ENCODE measurements at regions not wholly inside any gene's neighbourhood (a gene's known extent, or its start where the extent isn't known, plus 50 kb on each side); places are given as distances from the start of the nearest gene placed in this dataset.
"Not testable (repeated sequence)": the region's sequence is repeated elsewhere in the genome, so short reads cannot be mapped to it uniquely, and the experiment has no call there.

- H3K4me2 ChIP-seq = no peak overlapping the region
- no peaks in the 10 kb centered on the region for H3K36me3 ChIP-seq
- H3K27ac ChIP-seq = no peak overlapping the region
These were observed 283.0 kb upstream of the VSTM2A start for GRCh38 chr7:54259185-54259584.

GRCh38 chr7:54260941-54261371 lies 281.2 kb upstream of the VSTM2A start:
- H3K4me1 ChIP-seq = no peaks in the 10 kb centered on the region
- H3K27ac ChIP-seq = no peak overlapping the region
- no peaks in the 10 kb centered on the region for H4K20me1 ChIP-seq
- H3K27me3 ChIP-seq = no peaks in the 10 kb centered on the region
- no peaks in the 10 kb centered on the region for H3K9me3 ChIP-seq
- TF ChIP-seq Cebpa-rat (IDR thresholded peaks at IDR 0.05) = no peak
- H3K4me3 ChIP-seq = no peak overlapping the region
- no peak overlapping the region for H3K9ac ChIP-seq
- no peak overlapping the region for H3K4me2 ChIP-seq
- H3K36me3 ChIP-seq = no peaks in the 10 kb centered on the region

More at GRCh38 chr7:54259185-54259584, 283.0 kb upstream of the VSTM2A start:
- no peaks in the 10 kb centered on the region for H3K27me3 ChIP-seq
- no peak overlapping the region for H3K9ac ChIP-seq
- H4K20me1 ChIP-seq = no peaks in the 10 kb centered on the region
- TF ChIP-seq Cebpa-rat (IDR thresholded peaks at IDR 0.05) = no peak
- no peaks in the 10 kb centered on the region for H3K4me1 ChIP-seq
- H3K4me3 ChIP-seq = no peak overlapping the region
- H3K9me3 ChIP-seq = no peaks in the 10 kb centered on the region

- H3K9me3 ChIP-seq = peaks cover 6% of the 10 kb centered on the region; the same call in 1 of the 2 replicates
- no peak for TF ChIP-seq Cebpa-rat (IDR thresholded peaks at IDR 0.05)
- H4K20me1 ChIP-seq = no peaks in the 10 kb centered on the region
- no peak overlapping the region for H3K9ac ChIP-seq
- H3K27me3 ChIP-seq = no peaks in the 10 kb centered on the region
- H3K4me2 ChIP-seq = no peak overlapping the region
- no peaks in the 10 kb centered on the region for H3K36me3 ChIP-seq
- no peak overlapping the region for H3K27ac ChIP-seq
- no peaks in the 10 kb centered on the region for H3K4me1 ChIP-seq
- H3K4me3 ChIP-seq = no peak overlapping the region
These were observed 263.3 kb upstream of the VSTM2A start for GRCh38 chr7:54278847-54279246.

- Histone ChIP-seq H3K4me2 (no peak overlapping the region), H3K27ac (no peak overlapping the region), H3K4me3 (no peak overlapping the region), H4K20me1 (no peaks in the 10 kb centered on the region), H3K9me3 (peaks cover 6% of the 10 kb centered on the region), H3K27me3 (no peaks in the 10 kb centered on the region), H3K4me1 (no peaks in the 10 kb centered on the region), H3K36me3 (no peaks in the 10 kb centered on the region), H3K9ac (no peak overlapping the region)
- TF ChIP-seq Cebpa-rat (IDR thresholded peaks at IDR 0.05) = no peak
These were observed 249.8 kb upstream of the VSTM2A start for GRCh38 chr7:54292171-54292925.

- Histone ChIP-seq H3K4me3 (no peak overlapping the region), H3K27me3 (no peaks in the 10 kb centered on the region), H3K27ac (no peak overlapping the region), H3K36me3 (no peaks in the 10 kb centered on the region), H3K4me1 (no peaks in the 10 kb centered on the region), H4K20me1 (no peaks in the 10 kb centered on the region), H3K9me3 (no peaks in the 10 kb centered on the region), H3K4me2 (no peak overlapping the region), H3K9ac (no peak overlapping the region)
- TF ChIP-seq Cebpa-rat (IDR thresholded peaks at IDR 0.05) = no peak
These were observed 242.7 kb upstream of the VSTM2A start for GRCh38 chr7:54299426-54299825.

GRCh38 chr7:54315955-54316354 lies 226.2 kb upstream of the VSTM2A start:
- H3K36me3 ChIP-seq, H4K20me1 ChIP-seq, H3K27ac ChIP-seq, H3K4me1 ChIP-seq, H3K27me3 ChIP-seq, H3K4me3 ChIP-seq, H3K9ac ChIP-seq, H3K4me2 ChIP-seq, H3K9me3 ChIP-seq: not testable (repeated sequence)

GRCh38 chr7:54326592-54327167 lies 215.5 kb upstream of the VSTM2A start:
- no peak overlapping the region for H3K4me3 ChIP-seq
- 0 out of 2 replicates have a peak, but pooled peaks cover 4% of the 10 kb centered on the region for H3K9me3 ChIP-seq
- H3K36me3 ChIP-seq = no peaks in the 10 kb centered on the region
- H3K27ac ChIP-seq = no peak overlapping the region
- no peak overlapping the region for H3K9ac ChIP-seq
- no peak overlapping the region for H3K4me2 ChIP-seq
- H3K4me1 ChIP-seq = no peaks in the 10 kb centered on the region
- no peak for TF ChIP-seq Cebpa-rat (IDR thresholded peaks at IDR 0.05)
- H3K27me3 ChIP-seq = no peaks in the 10 kb centered on the region
- no peaks in the 10 kb centered on the region for H4K20me1 ChIP-seq

GRCh38 chr7:54330216-54330800 lies 211.9 kb upstream of the VSTM2A start:
- H3K9me3 ChIP-seq = no peaks in the 10 kb centered on the region
- no peak for TF ChIP-seq Cebpa-rat (IDR thresholded peaks at IDR 0.05)

GRCh38 chr7:54331311-54331710 lies 210.9 kb upstream of the VSTM2A start:
- Histone ChIP-seq H3K27me3 (no peaks in the 10 kb centered on the region), H4K20me1 (no peaks in the 10 kb centered on the region), H3K9me3 (no peaks in the 10 kb centered on the region), H3K27ac (no peak overlapping the region), H3K4me2 (no peak overlapping the region), H3K36me3 (no peaks in the 10 kb centered on the region), H3K4me3 (no peak overlapping the region), H3K9ac (no peak overlapping the region), H3K4me1 (no peaks in the 10 kb centered on the region)
- TF ChIP-seq Cebpa-rat (IDR thresholded peaks at IDR 0.05) = no peak

More at GRCh38 chr7:54330216-54330800, 211.9 kb upstream of the VSTM2A start:
- Histone ChIP-seq H3K9ac (no peak overlapping the region), H3K36me3 (no peaks in the 10 kb centered on the region), H3K27me3 (no peaks in the 10 kb centered on the region), H3K27ac (no peak overlapping the region), H3K4me1 (no peaks in the 10 kb centered on the region), H4K20me1 (no peaks in the 10 kb centered on the region), H3K4me2 (no peak overlapping the region), H3K4me3 (no peak overlapping the region)

- Histone ChIP-seq H3K27ac (no peak overlapping the region), H4K20me1 (no peaks in the 10 kb centered on the region), H3K4me1 (no peaks in the 10 kb centered on the region), H3K4me3 (no peak overlapping the region), H3K9ac (no peak overlapping the region), H3K4me2 (no peak overlapping the region), H3K36me3 (no peaks in the 10 kb centered on the region), H3K27me3 (no peaks in the 10 kb centered on the region), H3K9me3 (no peaks in the 10 kb centered on the region)
- no peak for TF ChIP-seq Cebpa-rat (IDR thresholded peaks at IDR 0.05)
These were observed 209.9 kb upstream of the VSTM2A start for GRCh38 chr7:54332301-54332700.
